WTC11 (cell line): ENCODE measurements at regions not wholly inside any gene's neighbourhood (a gene's known extent, or its start where the extent isn't known, plus 50 kb on each side); places are given as distances from the start of the nearest gene placed in this dataset.

ENCODE experiments used
- ATAC-seq: fragments of 200-7000 bp; cut with Tn5 transposase; 2 replicates; pipeline ENCODE4 v1.10.0; 2021; ENCODE audit warnings: mild to moderate bottlenecking, moderate library complexity
- CTCF ChIA-PET: fragments of 300-600 bp; sonication (Branson Sonifier 250); formaldehyde crosslinking; loops from one replicate; lab custom pipeline; 2021; ENCODE audit warnings: antibody characterized with exemption; lab: Charles Lee
- POLR2A ChIA-PET: fragments of 350-600 bp; sonication (Branson Sonifier 250); formaldehyde crosslinking; loops from one replicate; lab custom pipeline; 2021; ENCODE audit warnings: antibody characterized with exemption; lab: Charles Lee
- DNase-seq: peaks from one replicate; pipeline ENCODE4 v3.0.0; 2021; ENCODE audit warnings: low spot score
- H3K27ac Mint-ChIP-seq: 2 replicates; pipeline ENCODE4 v1.8.0; 2021; ENCODE audit warnings: mixed read lengths
- H3K27me3 Mint-ChIP-seq: 2 replicates; pipeline ENCODE4 v1.8.0; 2021; ENCODE audit warnings: low read depth, mild to moderate bottlenecking, moderate library complexity, mixed read lengths
- H3K36me3 Mint-ChIP-seq: 2 replicates; pipeline ENCODE4 v1.8.0; 2021; ENCODE audit warnings: mixed read lengths
- H3K4me1 Mint-ChIP-seq: 2 replicates; pipeline ENCODE4 v1.8.0; 2022; ENCODE audit warnings: mixed read lengths
- H3K4me3 Mint-ChIP-seq: 2 replicates; pipeline ENCODE4 v1.8.0; 2021; ENCODE audit warnings: mild to moderate bottlenecking, moderate library complexity, mixed read lengths
- H3K9me3 Mint-ChIP-seq: 2 replicates; pipeline ENCODE4 v1.8.0; 2021; ENCODE audit warnings: mixed read lengths
- CBFB ChIP-seq: sonication (generic); formaldehyde crosslinking; IDR thresholded peaks from 2 replicates; pipeline ENCODE4 v1.8.1; 2022; ENCODE audit warnings: mild to moderate bottlenecking, low read depth, missing genetic modification reagents
- E2F4 ChIP-seq: sonication (generic); formaldehyde crosslinking; IDR thresholded peaks from 2 replicates; pipeline ENCODE4 v1.8.1; 2022; ENCODE audit warnings: low read depth, mild to moderate bottlenecking, moderate library complexity, missing genetic modification reagents, borderline replicate concordance
- ESRRA ChIP-seq: sonication (generic); formaldehyde crosslinking; IDR thresholded peaks from 2 replicates; pipeline ENCODE4 v1.8.1; 2022; ENCODE audit warnings: mild to moderate bottlenecking, missing genetic modification reagents, borderline replicate concordance
- FOXK1 ChIP-seq: sonication (generic); formaldehyde crosslinking; IDR thresholded peaks from 2 replicates; pipeline ENCODE4 v1.8.0; 2022; ENCODE audit warnings: mild to moderate bottlenecking, moderate library complexity, missing genetic modification reagents
- FOXP1 ChIP-seq: sonication (generic); formaldehyde crosslinking; IDR thresholded peaks from 2 replicates; pipeline ENCODE4 v1.8.0; 2022; ENCODE audit warnings: missing genetic modification reagents, mild to moderate bottlenecking, moderate library complexity, borderline replicate concordance
- GABPB1 ChIP-seq: sonication (generic); formaldehyde crosslinking; IDR thresholded peaks from 2 replicates; pipeline ENCODE4 v1.8.1; 2023; ENCODE audit warnings: mild to moderate bottlenecking, missing genetic modification reagents
- IRF2 ChIP-seq: sonication (generic); formaldehyde crosslinking; IDR thresholded peaks from 2 replicates; pipeline ENCODE4 v1.8.0; 2022; ENCODE audit warnings: low read depth, missing genetic modification reagents, borderline replicate concordance
- NFE2L1 ChIP-seq: sonication (generic); formaldehyde crosslinking; IDR thresholded peaks from 2 replicates; pipeline ENCODE4 v1.8.1; 2023; ENCODE audit warnings: missing genetic modification reagents
- NR2C2 ChIP-seq: sonication (generic); formaldehyde crosslinking; IDR thresholded peaks from 2 replicates; pipeline ENCODE4 v1.8.0; 2022; ENCODE audit warnings: mild to moderate bottlenecking, missing genetic modification reagents
- OVOL2 ChIP-seq: fragments of 250-450 bp; sonication (Bioruptor Pico); IDR thresholded peaks from 2 replicates; pipeline ENCODE4 v1.9.0; 2021; ENCODE audit warnings: mild to moderate bottlenecking, borderline replicate concordance
- PRRX2 ChIP-seq: fragments of 250-450 bp; sonication (Bioruptor Pico); IDR thresholded peaks from 2 replicates; pipeline ENCODE4 v1.8.0; 2021; ENCODE audit warnings: mild to moderate bottlenecking
- RELA ChIP-seq: sonication (generic); formaldehyde crosslinking; IDR thresholded peaks from 2 replicates; pipeline ENCODE4 v1.8.1; 2022; ENCODE audit warnings: missing genetic modification reagents, mild to moderate bottlenecking, borderline replicate concordance
- SMAD3 ChIP-seq: sonication (generic); formaldehyde crosslinking; IDR thresholded peaks from 2 replicates; pipeline ENCODE4 v1.8.0; 2022; ENCODE audit warnings: missing genetic modification reagents, mild to moderate bottlenecking, borderline replicate concordance
- STAT6 ChIP-seq: sonication (generic); formaldehyde crosslinking; conservative IDR thresholded peaks from 2 replicates; pipeline ENCODE4 v1.8.1; 2023; ENCODE audit warnings: mild to moderate bottlenecking, low read depth, missing genetic modification reagents, moderate library complexity
- USF1 ChIP-seq: sonication (generic); formaldehyde crosslinking; IDR thresholded peaks from 2 replicates; pipeline ENCODE4 v1.8.0; 2022; ENCODE audit warnings: mild to moderate bottlenecking, missing genetic modification reagents
- ZMAT4 ChIP-seq: fragments of 250-450 bp; sonication (Bioruptor Pico); IDR thresholded peaks from 2 replicates; pipeline ENCODE4 v1.9.0; 2021; ENCODE audit warnings: mild to moderate bottlenecking
- ZNF121 ChIP-seq: sonication (generic); formaldehyde crosslinking; IDR thresholded peaks from 2 replicates; pipeline ENCODE4 v1.8.0; 2023; ENCODE audit warnings: missing genetic modification reagents
- ZNF263 ChIP-seq: sonication (generic); formaldehyde crosslinking; IDR thresholded peaks from 2 replicates; pipeline ENCODE4 v1.8.1; 2022; ENCODE audit warnings: low read depth, mild to moderate bottlenecking, moderate library complexity, missing genetic modification reagents
- ZSCAN18 ChIP-seq: fragments of 250-450 bp; sonication (Bioruptor Pico); IDR thresholded peaks from 2 replicates; pipeline ENCODE4 v2.1.2; 2022; ENCODE audit warnings: mild to moderate bottlenecking, moderate library complexity

- peaks cover 29% of the 10 kb centered on the region for H3K27me3 Mint-ChIP-seq
- ChIA-PET POLR2A (no interaction called here), CTCF (interaction anchor here (1.0 kb wide), 1 partner anchor 95 kb away, joined by 4 read pairs; no protein-coding TSS in a partner anchor)
- H3K4me1 Mint-ChIP-seq: peaks cover 17% of the 10 kb centered on the region
- no peaks in the 10 kb centered on the region for H3K9me3 Mint-ChIP-seq
- no peak for TF ChIP-seq ZNF121 (CRISPR knock-in tag)
- no peaks in the 10 kb centered on the region for H3K36me3 Mint-ChIP-seq
- DNase-seq (no peak), ATAC-seq (no peak)
- no peak overlapping the region for H3K4me3 Mint-ChIP-seq
- H3K27ac Mint-ChIP-seq: no peak overlapping the region
Observed at GRCh38 chr5:135215617-135216470, 181.8 kb upstream of the PITX1 start.

GRCh38 chr5:135214897-135215616 is 181.0 kb upstream of the PITX1 start:
- H3K36me3 Mint-ChIP-seq: no peaks in the 10 kb centered on the region
- H3K27ac Mint-ChIP-seq: no peak overlapping the region
- H3K4me1 Mint-ChIP-seq: peaks cover 17% of the 10 kb centered on the region
- POLR2A ChIA-PET: no interaction called here
- H3K9me3 Mint-ChIP-seq: no peaks in the 10 kb centered on the region
- no peak for TF ChIP-seq ZMAT4 (CRISPR knock-in tag)
- TF ChIP-seq PRRX2: no peak
- no peak for TF ChIP-seq STAT6 (CRISPR knock-in tag)
- no peak for TF ChIP-seq RELA
- TF ChIP-seq IRF2 (CRISPR knock-in tag): no peak
- no peak for TF ChIP-seq ZNF263 (CRISPR knock-in tag)
- no peak for TF ChIP-seq E2F4 (CRISPR knock-in tag)
- TF ChIP-seq GABPB1: no peak
- no peak for TF ChIP-seq OVOL2
- no peak for TF ChIP-seq CBFB
- TF ChIP-seq ZSCAN18 (CRISPR knock-in tag): no peak
- no peak for TF ChIP-seq ESRRA (CRISPR knock-in tag)
- TF ChIP-seq NR2C2: no peak
- no peak for TF ChIP-seq FOXP1
- no peak for TF ChIP-seq SMAD3 (CRISPR knock-in tag)
- no peak for TF ChIP-seq FOXK1
- TF ChIP-seq USF1 (CRISPR knock-in tag): no peak
- no peak for TF ChIP-seq NFE2L1 (CRISPR knock-in tag)
- no peak for DNase-seq
- CTCF ChIA-PET: no interaction called here
- H3K4me3 Mint-ChIP-seq: no peak overlapping the region
- ATAC-seq: no peak
- peaks cover 37% of the 10 kb centered on the region for H3K27me3 Mint-ChIP-seq
